ENCODE measurements at regions not wholly inside any gene's neighbourhood (a gene's known extent, or its start where the extent isn't known, plus 50 kb on each side); places are given as distances from the start of the nearest gene placed in this dataset.

DNA sequence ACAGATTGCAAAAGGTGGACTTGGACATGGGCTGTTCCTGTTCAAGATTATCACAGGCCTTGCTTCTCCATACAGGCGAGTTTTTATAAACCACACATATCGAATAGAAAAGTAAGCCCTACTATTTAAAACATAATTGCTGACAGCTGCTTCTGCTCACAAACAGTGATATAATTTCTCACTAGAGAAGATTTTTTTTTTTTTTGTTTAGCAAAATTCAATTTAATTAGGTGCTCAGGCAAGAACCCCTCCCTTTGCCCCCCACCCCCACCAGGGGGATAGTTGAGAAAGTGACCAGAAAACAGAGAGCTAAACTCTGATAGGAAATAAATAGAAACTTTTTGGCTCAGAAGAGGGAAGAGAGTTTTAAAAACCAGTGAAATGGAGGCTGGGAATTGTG, 132.8 kb upstream of the CRY1 start:
- DNase-seq = no peak

DNA sequence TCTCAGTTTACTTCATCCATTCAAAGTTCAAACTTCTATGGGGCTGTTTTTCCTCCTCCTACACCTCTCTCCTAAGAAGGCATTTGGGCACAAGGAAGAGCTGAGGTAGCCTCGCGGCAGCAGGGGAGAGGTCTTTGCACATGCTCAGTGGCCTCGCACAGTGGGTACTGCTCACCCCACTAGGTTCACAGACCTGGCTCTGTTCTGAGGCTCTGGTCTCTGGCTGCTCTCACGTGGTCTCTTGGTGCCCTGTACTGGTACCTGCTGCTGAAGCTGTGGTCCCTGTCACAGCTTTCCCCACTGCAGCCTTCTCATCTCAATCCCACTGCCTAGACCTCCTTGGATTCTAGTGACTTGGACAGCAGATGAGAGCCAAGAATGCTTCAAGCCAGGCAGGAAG, 134.7 kb upstream of the CRY1 start:
- DNase-seq = no peak

DNA sequence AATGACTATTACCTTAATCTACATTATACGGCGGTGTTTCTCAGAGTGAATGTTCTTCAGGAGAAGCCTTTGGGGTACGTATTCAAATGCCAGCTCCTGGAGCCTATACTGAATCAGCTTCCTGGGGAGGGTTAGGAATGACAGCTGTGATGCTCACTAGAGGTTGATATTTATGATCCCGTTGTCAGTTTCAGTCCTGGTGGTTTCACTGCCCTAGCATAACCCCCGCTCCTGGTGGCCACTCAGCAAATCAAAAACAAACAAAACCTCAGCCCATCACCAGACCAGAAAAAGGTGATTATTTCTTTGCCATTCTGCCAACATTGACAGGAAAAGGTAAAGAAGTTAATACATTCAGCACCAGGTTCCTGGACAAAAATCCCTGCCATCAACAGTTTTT, 136.5 kb upstream of the CRY1 start:
- no peak for DNase-seq

DNA sequence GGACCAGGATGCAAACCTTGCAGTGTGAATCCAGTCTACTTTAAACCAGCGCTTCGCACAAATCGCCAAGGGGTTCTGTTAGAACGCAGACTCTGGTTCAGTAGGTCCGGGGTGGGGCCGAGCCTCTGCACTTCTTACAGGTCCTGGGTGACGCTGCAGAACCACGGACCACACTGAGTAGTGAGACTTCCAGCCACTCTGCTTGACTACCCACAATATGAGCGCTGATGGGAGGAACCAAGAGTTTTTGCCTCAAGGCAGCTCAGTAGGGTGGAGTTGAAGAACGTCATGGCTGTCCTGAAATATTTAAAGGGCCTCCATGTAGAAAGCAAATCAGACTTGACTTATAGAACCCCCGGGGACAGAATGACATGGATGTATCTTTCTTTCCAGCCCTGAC, 138.0 kb upstream of the CRY1 start:
- DNase-seq = no peak

DNA sequence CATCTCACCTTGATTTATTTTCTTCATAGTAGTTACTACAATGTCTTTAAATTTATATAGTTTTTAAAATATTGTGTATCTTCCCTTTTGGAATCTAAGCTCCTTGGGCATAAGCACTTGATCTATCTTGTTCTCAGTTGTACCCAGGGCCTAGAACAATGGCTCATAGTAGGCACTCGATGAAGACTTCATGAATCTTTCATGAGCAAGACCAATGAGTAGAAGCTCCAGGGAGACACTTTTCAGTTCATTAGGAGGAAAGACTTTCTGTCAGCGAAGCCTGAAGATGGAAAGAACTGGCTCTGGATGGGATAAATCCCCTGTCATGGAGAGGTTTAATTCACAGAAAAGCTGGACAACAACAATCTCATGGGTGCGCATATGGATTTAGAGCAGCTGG, 140.2 kb upstream of the CRY1 start:
- DNase-seq = no peak

DNA sequence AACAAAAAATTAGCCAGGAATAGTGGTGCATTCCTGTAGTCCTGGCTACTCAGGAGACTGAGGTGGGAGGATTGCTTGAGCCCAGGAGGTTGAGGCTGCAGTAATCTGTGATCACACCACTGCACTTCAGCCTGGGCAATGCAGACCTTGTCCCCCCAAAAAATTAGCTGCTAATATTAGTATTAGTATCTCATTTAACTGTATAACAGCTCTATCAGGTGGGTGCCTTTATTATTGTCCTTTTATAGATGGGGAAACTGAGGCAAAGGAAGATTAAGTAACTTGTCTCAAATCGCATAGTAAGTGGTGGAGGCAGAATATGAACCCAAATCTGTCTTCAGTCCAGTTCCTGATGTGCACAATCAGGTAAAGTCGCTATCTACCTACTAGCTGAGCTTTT, 142.3 kb upstream of the CRY1 start:
- DNase-seq = no peak

DNA sequence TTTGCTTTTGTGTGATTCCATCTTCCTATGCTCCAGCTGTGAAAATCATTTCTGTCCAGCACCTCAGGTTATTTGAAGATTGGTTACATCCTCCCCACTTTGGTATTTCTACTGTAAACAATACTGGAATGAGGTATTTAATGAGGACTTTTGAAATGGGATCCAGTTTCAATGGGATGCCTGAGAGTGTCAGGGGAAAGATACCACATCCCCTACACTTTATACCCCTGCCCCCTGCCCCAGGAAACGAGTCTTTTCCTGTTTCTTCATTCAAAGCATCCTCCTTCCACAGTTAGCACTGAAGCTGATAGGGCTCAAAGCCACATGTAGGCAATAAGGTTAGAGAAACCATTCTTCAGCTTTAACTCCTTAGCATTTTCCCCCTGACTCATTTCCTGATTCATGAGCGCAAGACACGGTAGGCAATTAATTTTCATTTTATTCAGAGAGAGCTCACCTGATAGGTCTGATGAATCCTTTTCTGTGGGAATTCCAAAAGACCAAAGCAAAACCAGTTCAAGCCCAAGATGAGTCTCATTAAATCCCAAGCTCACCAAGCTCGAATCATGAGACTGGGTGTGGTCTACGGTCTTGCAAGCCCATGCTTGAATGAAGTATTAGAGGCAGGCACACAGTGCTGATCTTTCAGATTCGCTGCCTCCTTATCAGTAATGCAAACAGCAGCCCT, 143.6 kb upstream of the CRY1 start:
- DNase-seq = no peak

DNA sequence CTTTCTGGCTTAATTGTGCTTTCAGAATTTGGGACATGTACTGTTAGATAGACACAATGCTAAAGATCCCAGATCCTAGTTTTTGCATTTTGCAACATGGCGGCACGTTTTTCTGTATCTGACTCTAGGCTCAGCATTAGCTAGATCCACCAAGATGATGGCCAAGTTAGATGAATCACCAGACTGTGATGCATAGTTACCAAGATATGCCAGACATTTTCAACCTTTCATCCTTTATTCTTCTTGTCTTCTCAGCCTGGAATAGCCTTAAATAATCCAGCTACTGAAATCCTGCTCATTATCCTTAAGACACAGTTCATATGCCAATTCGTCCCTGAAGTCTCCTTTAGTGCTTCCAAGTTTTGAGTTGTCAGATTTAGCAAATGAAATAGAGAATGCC, 144.9 kb upstream of the CRY1 start:
- no peak for DNase-seq

DNA sequence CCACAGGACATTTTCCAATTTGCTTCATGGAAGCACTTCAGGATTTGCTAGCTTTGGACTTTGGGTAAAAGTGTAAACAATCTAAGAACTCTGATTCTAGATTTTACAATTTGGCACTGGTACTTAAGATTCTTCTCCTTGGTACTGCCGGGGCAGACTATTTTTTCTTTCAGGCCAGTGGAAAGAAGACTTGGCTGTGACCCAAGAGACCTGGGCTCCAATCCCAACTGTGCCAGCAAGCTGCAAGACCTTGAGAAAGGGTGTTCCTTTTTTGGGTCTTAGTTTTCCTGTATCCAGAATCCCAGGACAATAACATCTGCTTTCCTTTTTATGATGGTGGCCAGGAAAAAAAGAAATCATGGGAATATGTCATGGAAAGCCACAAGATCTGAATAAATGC, 148.1 kb upstream of the CRY1 start:
- DNase-seq = no peak

DNA sequence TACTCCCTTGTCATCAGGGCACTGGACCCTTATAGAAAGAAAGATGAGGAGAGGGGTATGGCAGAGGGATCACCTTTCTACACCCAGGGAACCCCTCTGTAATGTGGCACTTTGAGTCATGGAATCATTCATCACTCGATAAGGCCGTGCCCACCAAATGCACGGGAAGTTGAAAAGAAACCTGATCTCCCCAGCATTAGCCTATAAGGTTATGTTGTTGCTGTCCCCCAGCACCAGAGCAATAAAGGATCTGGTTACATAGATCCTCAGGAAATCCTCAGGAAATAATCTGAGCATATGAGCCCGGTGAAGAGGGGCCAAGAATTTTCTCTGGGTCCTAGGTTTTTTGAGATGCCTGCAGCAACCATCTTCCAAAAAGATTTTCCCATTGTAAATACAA, 148.8 kb upstream of the CRY1 start:
- no peak for DNase-seq

DNA sequence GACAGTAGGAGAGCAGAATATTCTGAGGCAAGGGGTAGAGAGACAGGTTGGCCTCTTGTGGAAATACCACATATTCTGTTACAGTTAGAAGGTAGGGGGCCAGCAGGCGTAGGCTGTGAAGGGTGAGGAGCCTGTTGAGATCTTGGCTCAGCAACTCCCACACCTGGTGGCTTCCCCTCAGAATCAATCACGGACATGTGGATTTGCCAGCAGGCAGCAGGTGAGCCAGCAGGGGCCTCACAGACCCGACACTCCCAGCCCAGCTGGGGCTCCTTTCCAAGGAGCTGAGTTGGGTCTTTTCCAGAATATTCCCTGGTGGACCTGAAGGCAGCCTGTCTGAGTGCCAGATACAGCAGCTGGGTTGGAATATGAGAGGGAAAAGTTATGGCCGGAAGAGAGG, 150.0 kb upstream of the CRY1 start:
- no peak for DNase-seq

DNA sequence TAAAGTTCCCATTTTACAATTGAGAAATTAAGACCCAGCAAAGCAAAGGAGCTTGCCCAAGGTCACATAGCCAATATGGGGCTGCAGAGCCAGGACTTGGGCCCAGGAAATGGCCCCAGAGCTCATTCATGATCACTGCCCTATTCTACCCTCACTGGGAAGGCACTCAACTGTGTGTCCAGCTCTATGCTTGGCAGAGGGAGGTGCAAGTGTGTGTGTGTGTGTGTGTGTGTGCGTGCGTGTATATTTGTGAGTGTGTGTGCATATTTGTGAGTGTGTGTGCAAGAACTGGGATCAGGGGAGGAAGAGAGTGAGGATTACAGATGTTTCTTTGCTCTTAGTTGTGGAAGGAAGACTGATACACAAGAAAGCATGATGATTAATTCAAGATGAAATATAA, 151.2 kb upstream of the CRY1 start:
- no peak for DNase-seq

DNA sequence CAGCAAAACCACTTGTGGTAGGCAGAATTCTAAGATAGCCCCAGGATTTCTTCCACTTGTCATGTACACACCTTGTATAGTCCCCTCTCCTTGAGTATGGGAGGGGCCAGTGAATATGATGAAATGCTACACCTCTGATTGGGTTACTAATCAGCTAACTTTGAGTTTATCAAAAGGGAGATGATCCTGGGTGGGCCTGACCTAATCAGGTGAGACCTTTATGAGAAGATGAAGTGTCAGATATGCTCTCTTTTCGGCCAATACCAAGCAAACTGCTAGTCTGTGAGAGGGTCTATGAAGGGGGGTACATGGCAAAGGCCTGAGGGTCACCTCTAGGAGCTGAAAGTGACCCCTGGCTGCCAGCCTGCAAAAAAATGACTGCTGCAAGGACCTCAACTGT, 154.3 kb upstream of the CRY1 start:
- no peak for DNase-seq

DNA sequence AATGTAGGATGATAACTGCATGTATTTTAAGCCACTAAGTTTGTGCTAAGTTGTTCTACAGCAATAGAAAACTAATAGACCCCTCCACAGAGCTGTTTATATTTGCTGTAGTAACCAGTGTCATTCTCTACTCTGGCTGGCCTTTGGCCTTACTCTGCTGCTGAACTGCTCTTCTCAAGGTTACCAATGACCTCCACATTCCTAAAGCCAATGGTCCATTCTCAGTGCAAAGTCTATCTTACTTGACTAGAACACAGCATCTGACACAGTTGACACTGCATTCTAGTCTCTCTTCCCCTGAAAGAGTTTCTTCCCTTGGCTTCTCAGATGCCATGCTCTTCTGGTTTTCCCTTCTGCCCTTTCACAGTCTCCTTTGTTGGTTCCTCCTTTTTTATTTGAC, 154.8 kb upstream of the CRY1 start:
- DNase-seq = no peak

DNA sequence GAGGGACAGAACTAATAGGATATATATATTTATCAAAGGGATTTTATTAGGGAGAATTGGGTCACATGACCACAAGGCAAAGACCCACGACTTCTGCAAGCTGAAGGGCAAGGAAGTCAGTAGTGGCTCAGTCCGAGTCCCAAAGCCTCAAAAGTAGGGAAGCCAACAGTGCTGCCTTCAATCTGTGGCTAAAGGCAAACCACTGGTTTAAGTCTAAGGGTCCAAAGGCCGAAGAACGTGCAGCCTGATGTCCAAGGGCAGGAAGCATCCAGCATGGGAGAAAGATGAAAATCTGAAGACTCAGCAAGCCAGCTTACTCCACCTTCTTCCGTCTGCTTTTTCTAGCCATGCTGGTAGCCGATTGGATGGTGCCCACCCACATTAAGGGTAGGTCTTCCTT, 157.9 kb upstream of the CRY1 start:
- DNase-seq = no peak

DNA sequence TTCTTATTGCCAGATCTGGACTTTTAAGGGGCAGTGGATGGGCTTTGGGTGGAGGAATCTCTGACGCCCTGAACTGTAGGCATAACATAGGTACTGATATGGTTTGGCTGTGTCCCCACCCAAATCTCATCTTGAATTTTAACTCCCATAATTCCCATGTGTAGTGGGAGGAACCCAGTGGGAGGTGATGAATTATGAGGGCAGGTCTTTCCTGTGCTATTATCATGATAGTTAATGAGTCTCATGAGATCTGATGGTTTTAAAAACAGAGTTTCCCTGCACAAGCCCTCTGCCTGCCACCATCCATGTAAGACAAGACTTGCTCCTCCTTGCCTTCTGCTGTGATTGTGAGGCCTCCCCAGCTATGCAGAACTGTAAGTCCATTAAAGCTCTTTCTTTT, 160.0 kb upstream of the CRY1 start:
- no peak for DNase-seq

DNA sequence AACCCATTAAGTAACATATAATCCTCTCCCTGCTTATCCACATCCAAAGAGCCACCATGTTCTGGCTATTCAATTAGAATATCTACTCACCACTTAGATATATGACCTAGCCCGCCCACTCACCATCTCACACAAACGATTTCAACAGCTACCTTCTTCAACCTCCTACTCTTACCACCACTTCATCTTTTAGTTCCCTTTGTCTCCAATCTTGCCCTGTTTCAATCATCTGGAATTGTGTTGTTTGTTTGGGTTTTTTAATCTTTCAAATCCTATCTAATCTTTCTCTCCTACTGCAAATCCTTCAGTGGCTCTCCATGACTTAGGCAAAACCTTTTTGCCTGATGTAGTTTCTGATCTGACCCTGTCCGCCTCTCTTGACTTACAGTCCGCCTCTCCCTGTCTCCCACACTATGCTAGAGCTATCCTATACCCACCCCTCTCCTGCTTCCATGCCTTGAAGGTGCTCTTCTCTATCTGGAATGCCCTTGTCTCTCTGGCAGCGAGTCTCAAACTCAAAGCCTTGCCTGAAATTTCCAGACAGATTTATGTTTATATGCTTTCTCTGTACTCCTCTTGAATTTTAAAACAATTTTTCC, 161.0 kb upstream of the CRY1 start:
- no peak for DNase-seq

DNA sequence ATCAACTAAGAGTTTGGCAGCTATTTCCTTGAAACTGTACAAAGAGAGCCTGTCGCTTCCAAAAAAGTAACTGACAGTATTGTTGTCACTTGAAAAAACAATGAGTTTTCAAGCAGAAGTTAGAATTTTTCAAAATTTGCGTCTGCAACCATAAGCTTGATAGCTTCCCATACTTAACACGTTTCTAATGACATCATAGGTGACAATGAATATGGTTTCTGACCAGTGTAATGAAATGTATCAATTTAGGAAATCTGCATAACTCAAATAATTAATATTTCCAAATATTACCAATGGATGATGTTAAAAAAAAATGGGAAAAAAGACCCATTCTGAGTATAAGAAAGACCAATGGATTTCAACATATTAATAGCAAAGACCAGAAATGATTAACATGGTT, 165.4 kb upstream of the CRY1 start:
- no peak for DNase-seq

DNA sequence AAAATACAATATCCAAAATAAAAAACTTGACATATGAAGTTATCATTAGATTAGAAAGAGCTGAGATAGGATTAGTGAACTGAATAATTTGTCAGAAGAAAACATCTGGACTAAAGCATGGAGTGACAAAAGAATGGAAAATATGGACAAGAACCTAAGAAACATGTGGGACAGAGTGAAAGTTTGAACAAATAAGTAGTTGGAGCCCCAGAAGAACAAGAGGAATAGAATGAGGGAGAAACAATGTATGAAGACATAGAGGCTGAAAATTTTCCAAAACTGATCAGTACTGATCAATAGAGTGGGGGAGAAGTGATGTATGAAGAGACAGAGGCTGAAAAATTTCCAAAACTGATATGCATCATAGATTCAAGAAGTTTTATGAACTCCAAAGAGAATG, 170.6 kb upstream of the CRY1 start:
- no peak for DNase-seq

DNA sequence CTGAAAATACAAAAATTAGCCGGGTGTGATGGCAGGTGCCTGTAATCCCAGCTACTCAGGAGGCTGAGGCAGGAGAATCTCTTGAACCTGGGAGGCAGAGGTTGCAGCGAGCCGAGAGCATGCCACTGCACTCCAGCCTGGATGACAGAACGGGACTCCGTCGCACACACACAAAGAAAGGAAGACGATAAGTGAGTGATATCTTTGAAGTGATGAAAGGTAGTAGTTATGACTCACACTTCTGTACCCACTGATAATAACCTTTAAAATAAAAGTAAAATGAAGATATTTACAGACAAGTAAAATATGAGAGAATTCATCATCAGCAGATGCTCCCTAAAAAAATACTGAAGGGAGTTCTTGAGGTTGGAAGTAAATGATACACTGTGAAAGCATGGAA, 171.3 kb upstream of the CRY1 start:
- DNase-seq = no peak

DNA sequence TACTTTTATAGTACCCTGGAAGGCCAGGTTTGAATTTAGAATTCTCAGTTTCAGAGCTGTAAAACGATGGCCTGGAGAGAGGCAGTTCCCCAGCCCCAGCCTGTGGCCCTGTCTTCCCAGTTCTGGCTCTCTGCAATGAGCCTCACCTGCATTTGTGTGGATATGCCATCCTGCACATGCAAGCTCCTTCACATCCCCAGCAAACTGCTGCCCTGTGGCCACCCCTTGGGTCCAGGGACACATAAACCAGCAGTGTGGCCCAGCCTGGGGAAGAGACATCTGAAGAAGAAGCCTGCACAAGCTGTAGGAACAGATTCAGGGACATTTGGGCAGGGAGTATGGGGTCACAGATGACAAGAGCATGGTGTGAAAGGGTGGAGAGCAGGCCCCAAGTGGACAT, 174.3 kb upstream of the CRY1 start:
- no peak for DNase-seq

DNA sequence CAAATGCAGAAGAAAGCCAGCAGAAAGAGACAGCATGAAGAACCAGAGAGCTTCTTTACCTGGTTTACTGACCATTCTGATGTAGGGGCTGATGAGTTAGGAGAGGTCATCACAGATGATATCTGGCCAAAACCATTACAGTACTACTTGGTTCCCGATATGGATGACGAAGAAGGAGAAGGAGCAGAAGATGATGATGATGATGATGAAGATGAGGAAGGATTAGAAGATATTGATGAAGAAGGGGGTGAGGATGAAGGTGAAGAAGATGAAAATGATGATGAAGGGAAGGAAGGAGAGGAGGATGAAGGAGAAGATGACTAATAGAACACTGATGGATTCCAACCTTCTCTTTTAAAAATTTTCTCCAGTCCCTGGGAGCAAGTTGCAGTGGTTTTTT, 178.2 kb upstream of the CRY1 start:
- DNase-seq = no peak

DNA sequence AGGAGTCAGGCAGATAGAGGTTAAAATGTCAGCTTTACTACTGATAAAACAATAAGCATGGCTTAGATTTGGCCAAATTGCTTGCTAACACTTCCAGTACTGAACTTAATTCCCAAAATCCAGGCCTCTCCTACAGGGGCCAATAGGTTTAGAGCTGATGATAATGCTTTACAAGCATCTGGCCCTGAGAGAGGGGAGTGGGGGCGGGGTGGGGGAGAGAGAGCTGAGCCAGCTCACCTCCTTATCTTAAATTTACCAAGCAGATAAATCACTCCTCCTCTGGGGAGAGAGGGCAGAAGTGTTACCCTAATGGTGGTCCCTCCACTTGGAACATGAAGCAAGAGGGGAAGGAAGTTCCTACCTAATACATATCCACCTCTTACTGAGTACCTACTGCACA, 182.2 kb upstream of the CRY1 start:
- no peak for DNase-seq

DNA sequence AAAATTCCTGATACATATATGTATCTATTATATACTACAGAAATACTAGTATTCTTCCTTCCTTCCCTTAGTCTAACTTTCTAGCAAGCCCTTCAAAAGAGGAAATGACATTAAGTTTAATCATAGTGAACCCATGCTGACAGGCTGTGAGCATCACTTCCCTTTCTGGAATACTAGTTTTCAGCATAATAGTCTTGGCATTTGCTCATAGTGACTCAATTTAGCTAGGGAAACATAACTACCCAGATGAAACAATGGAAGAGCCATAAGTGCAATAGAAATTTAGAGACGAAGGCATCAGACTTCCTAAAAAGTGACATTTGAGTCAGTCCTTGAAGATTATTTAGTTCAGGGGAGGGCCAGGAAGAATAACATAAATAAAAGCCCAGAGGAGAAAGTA, 184.5 kb upstream of the CRY1 start:
- no peak for DNase-seq

DNA sequence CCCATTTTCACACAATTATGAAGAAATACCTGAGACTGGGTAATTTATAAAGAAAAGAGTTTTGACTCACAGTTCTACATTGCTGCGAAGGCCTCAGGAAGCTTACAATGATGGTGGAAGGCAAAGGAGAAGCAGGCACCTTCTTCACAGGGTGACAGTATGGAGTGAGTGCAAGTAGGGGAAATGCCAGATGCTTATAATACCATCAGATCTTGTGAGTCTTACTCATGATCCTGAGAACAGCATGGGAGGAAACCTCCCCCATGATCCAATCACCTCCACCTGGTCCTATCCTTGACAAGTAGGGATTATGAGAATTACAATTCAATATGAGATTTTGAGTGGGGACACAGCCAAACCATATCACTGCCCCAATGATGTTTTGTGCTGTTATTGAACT, 189.3 kb upstream of the CRY1 start:
- no peak for DNase-seq

DNA sequence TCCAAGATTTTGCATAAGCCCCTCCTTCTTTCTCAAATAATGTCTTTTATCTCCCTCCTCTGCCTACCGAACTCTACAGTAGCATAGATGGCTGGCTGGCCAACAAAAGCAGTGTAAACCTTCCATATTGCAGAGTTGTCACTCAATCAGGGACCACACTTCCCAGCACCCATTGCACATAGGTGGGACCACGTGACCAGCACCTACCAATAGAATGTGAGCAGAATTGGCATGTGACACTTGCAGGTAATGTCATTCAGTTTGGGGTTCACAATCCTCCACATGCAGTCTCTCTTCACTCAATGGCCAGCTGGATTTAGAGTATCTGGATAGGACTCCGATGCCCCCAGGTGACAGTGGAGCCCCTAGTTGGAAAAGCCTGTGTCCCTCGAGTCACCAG, 190.3 kb upstream of the CRY1 start:
- no peak for DNase-seq

All from OCI-M1 (cell line).